AG09319 (cell line): ENCODE measurements at regions not wholly inside any gene's neighbourhood (a gene's known extent, or its start where the extent isn't known, plus 50 kb on each side); places are given as distances from the start of the nearest gene placed in this dataset.

Experiments used
- DNase-seq: peaks from one replicate; pipeline ENCODE4 v3.0.0-alpha.2; 2010; ENCODE audit warnings: low read depth; ENCODE audit errors: extremely low read depth
- TF ChIP-seq, protein P1 (sequence below): IDR thresholded peaks from 2 replicates; pipeline ENCODE4 v1.5.1; 2011; ENCODE audit warnings: low read depth, mild to moderate bottlenecking, inconsistent platforms, low read length, moderate library complexity

DNA sequence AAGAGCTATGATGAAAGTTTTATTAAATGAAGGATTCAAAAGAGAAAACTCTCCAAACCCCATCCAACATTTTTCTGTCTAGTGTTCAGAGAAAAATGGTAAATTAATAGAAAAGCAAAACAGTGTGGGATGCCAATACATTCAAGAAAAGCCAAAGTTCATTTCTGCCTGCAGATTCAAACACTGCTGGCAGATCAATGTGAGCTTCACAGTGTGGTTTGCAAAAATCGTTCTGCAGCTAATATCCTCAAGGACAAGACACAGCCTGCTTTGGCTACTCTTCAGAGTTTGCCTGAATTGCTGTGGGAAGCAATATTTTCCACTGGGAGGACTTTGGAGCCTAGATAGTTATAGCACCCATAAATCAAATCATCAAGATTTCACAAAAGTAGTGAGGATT lies 619.9 kb upstream of the SUCLG2 start:
- no peak for DNase-seq
- TF ChIP-seq, protein P1, sequence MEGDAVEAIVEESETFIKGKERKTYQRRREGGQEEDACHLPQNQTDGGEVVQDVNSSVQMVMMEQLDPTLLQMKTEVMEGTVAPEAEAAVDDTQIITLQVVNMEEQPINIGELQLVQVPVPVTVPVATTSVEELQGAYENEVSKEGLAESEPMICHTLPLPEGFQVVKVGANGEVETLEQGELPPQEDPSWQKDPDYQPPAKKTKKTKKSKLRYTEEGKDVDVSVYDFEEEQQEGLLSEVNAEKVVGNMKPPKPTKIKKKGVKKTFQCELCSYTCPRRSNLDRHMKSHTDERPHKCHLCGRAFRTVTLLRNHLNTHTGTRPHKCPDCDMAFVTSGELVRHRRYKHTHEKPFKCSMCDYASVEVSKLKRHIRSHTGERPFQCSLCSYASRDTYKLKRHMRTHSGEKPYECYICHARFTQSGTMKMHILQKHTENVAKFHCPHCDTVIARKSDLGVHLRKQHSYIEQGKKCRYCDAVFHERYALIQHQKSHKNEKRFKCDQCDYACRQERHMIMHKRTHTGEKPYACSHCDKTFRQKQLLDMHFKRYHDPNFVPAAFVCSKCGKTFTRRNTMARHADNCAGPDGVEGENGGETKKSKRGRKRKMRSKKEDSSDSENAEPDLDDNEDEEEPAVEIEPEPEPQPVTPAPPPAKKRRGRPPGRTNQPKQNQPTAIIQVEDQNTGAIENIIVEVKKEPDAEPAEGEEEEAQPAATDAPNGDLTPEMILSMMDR: no peak

DNA sequence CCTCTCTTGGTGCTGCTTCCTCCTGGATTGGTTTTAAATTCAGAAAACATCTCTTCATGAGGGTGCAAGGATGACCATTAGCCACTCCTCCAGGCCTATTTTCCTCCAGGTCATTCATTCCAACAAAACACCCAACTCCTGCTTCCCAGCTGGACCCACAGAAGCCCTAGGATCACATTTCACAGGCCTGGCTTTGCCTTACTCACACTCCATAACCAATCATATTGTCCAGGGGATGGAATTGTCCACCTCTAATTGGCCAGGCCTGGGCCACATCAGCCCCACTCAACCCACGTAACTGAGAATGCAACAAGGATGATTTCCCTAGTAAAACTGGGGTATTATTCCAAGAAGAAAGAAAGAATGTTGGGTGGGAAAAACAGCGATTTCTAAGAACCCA lies 616.7 kb upstream of the SUCLG2 start:
- TF ChIP-seq, protein P1: no peak
- no peak for DNase-seq

DNA sequence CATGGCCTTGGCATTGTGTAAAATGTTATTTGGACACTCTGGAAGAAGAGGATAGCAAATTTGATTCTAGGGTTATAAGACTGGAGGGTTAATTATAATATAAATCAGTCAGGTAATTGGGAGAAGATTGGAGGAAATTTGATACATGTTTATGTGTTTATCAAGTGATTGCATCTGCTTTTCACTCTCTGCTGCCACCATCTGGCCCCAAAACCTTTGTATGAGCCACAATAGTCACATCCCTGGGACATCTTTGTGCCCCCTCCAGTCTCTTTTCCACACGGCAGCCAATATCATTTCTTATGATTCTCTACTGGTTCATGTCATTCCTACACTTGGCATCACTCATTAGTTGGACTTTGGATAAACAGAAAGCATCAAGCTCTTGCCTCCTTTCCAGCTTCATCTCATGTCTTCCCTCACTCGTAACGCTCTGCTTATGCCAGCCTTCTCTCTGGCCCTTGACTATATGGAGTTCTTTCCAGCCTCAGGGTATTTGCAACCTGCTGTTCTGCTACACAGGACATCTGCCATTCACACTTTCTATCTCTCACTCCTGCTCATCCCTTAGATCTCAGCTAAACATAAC lies 602.3 kb upstream of the SUCLG2 start:
- TF ChIP-seq, protein P1: no peak
- DNase-seq: no peak

DNA sequence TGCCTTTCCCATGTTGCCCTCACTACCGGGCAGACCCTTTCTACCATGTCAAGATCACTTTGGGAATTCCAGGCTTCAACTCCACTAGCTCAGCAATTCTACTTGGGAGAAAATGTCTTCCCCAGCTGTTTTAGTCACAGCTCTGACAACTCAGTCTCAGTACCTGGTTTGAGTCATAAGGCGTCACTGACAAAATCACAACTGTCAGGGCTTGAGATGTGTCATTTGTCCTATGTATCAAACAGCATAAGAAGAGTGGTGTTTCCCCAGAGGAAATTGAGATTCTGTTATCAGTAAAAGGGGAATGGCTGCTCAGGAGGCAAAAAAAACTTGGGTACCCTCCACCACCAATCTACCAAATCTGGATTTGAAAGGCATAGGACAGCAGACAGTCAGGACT lies 594.9 kb upstream of the SUCLG2 start:
- TF ChIP-seq, protein P1: no peak
- no peak for DNase-seq

DNA sequence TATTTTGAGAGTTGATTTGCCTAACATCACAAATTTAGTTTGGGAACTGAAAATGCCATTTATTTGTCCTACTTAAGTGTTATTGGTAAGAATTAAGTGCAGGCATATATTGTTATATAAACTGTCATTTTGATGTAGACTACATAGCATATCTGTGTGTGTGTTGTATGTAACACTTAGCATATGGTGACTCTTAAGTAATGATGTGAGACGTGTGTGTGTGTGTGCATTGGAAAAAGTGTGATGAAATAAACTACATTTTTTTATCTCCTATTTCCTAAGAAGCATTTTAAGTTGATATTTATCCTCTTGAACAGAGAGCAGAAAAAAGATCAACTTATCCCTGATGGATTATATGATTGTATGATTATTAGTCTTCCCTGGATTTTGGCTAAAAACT lies 588.2 kb upstream of the SUCLG2 start:
- DNase-seq: no peak
- TF ChIP-seq, protein P1: no peak

DNA sequence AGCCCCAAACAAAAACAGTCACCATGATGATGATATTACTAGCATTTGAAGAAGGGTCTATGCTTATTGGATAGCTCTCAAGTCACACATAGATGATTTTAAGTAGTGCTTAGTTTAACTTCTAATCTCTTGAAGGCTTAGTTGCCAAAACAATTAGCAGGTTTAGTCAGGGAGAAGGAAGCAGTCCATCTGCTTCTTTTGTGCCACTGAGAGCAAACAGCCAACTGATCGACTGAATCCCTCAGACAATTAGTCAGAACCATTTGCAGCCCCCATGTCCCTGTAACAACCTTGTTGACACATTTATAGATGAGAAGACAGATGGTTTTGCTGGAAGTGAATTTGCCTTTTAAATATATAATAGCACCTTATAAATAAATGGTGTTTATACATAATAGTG lies 585.1 kb upstream of the SUCLG2 start:
- DNase-seq: no peak

DNA sequence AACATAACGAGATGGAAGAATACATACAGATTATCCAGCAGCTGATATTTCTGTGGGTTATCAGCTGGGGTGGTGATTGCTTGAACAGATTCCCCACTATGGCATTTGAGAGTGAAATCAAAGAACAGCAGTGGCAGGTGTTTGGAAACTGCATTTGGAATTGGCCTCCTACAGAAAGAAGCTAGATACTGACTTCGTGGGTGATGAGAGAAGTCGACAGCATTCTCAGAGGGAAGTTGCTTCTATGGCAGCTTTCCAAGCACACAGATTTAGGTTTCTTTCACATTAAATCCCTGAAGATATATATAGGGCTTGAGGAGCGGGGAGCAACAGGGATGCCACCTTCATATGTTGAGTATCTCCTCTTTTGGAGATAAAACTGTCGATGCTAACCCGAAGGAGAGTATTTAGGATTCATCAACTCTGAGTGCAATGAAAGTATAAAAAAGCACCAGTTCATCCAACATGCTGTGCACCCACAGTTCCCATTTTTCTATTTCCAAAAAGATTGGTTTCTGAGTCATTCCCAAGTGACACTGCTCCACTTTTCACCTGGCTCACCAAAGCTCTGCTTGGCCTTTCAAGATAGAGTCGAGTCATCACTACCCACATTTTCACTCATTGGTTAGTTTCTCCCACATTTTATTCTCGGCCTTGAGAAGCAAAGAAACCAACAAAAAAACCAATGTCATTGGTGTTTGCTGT lies 579.8 kb upstream of the SUCLG2 start:
- no peak for DNase-seq
- TF ChIP-seq, protein P1: no peak

More for the DNA sequence above, 585.1 kb upstream of the SUCLG2 start:
- TF ChIP-seq, protein P1: no peak
